Heart right ventricle (tissue), 16 donors: ENCODE measurements at regions not wholly inside any gene's neighbourhood (a gene's known extent, or its start where the extent isn't known, plus 50 kb on each side); places are given as distances from the start of the nearest gene placed in this dataset.

Experiments
- ATAC-seq, 8 donors: fragments of 200-7000 bp; cut with Tn5 transposase; one replicate each; pipeline ENCODE4 v1.9.1; 2020; ENCODE audit warnings: mild to moderate bottlenecking in 8 of 8, moderate library complexity in 8 of 8, moderate number of reproducible peaks in 1 of 8
- DNase-seq, 2 donors: peaks; one replicate each; pipeline ENCODE4 v3.0.0-alpha.2; 2020
- H3K27ac ChIP-seq, 10 donors: fragments of 200-600 bp; sonication (generic) in 2 of 10; one replicate each; pipeline versions ENCODE4 v1.5.0 to v1.8.0; 2020 to 2022; ENCODE audit warnings: mild to moderate bottlenecking in 3 of 10
- H3K27me3 ChIP-seq, 7 donors: fragments of 200-600 bp; one replicate each; pipeline ENCODE4 v1.8.0; 2021 to 2022; ENCODE audit warnings: mild to moderate bottlenecking in 2 of 7
- H3K36me3 ChIP-seq, 9 donors: fragments of 200-600 bp; sonication (generic) in 1 of 9; one replicate each; pipeline versions ENCODE4 v1.5.0 to v1.8.0; 2020 to 2022; ENCODE audit warnings: mild to moderate bottlenecking in 2 of 9
- H3K4me1 ChIP-seq, 9 donors: fragments of 200-600 bp; sonication (generic) in 1 of 9; one replicate each; pipeline versions ENCODE4 v1.5.0 to v1.8.0; 2020 to 2022; ENCODE audit warnings: mild to moderate bottlenecking in 4 of 9
- H3K4me3 ChIP-seq, 10 donors: fragments of 200-600 bp; sonication (generic) in 2 of 10; one replicate each; pipeline versions ENCODE4 v1.5.0 to v1.8.0; 2020 to 2022; ENCODE audit warnings: mild to moderate bottlenecking in 7 of 10, moderate library complexity in 2 of 10
- H3K9me3 ChIP-seq, 11 donors: fragments of 200-600 bp in 10 of 11; sonication (generic) in 2 of 11; one replicate each; pipeline versions ENCODE4 v1.5.0 to v1.8.0; 2013 to 2022; ENCODE audit warnings: mild to moderate bottlenecking in 2 of 11, control low read depth in 1 of 11, moderate library complexity in 1 of 11
- CTCF ChIP-seq, 9 donors: fragments of 200-600 bp; sonication (generic) in 2 of 9; IDR thresholded peaks; one replicate each; pipeline versions ENCODE4 v1.5.0 to v1.8.0; 2021 to 2022; ENCODE audit warnings: antibody characterized with exemption in 9 of 9, mild to moderate bottlenecking in 5 of 9, moderate library complexity in 1 of 9
- WGBS, 2 donors: extraction: QIAGEN DNeasy Blood & Tissue Kit; methylation state at CpG; one replicate each; pipeline ENCODE4 v1.1.7; 2013; ENCODE audit warnings: inconsistent platforms in 1 of 2; 5-methylcytosine and 5-hydroxymethylcytosine counted together
- intact Hi-C, 10 donors: fragments of 100-400 bp; cut with DNase I; formaldehyde crosslinking; loops; one replicate each; pipeline versions ENCODE4 v1.11.1 to v1.14.2; 2022
- donor health status: Arrhythmogenic right ventricular cardiomyopathy.
- donor health status: ischemic (EF 13 %, LVEDD 7.1; RV severe dilation, severe dysfunction).
- donor health status: healthy with polysubstance abuse.
- donor health status: DM: no; HTN: yes; CAD: no.
- donor health status: DM: no; HTN: no; CAD: no.
- donor health status: ischemic (EF 25% LVEDD 6.9; RV normal size, moderate dysfunction).
- donor health status: ischemic (EF 25% LVEDD 5.7; RV mildly dilated, moderate dysfunction).
- donor health status: healthy.
- donor health status: DM: yes; HTN: yes; CAD: no.
- donor health status: Ischemic cardiomyopathy.
- donor health status: ischemic (EF 35%, LVEDD 5.7; RV mildly dilated, moderate dysfunction).
- donor health status: nonischemic (EF 11% LVEDD 7.7; RV severe dilation, severe dysfunction).
- donor health status: DM: yes; HTN: yes; CAD: no.
- donor health status: PGD.
- donor health status: ischemic (EF 29% LVEDD 5.4; RV normal size, mild dysfunction).
- donor health status: nonischemic (EF 23%, LVEDD 6.1; RV moderate dilation, normal function).

- no peaks in the 10 kb centered on the region for H3K36me3 ChIP-seq
- peak overlapping the region in 1 of 10 donors; percentile 15 for H3K27ac ChIP-seq
- H3K4me3 ChIP-seq, result no peak overlapping the region
- WGBS, 2 donors, result 92% methylated on average over 2 of the region's 2 CpGs
- TF ChIP-seq CTCF (IDR thresholded peaks at IDR 0.05), result no peak
- peaks cover 0 to 10% (median 0%) of the 10 kb centered on the region in 7 donors for H3K27me3 ChIP-seq
- DNase-seq (no peak), ATAC-seq (no peak)
- H3K4me1 ChIP-seq, result peaks cover 0 to 4% (median 0%) of the 10 kb centered on the region in 9 donors
- H3K9me3 ChIP-seq, result no peaks in the 10 kb centered on the region
- intact Hi-C loops, result no loop called here
These were observed 54.4 kb downstream of the PABIR2 start for GRCh38 chrX:134742573-134742972.

GRCh38 chrX:134741746-134742145 is 55.3 kb downstream of the PABIR2 start:
- DNase-seq, result no peak
- H3K27me3 ChIP-seq, result peaks cover 0 to 10% (median 0%) of the 10 kb centered on the region in 7 donors
- TF ChIP-seq CTCF (IDR thresholded peaks at IDR 0.05), result no peak

GRCh38 chrX:134738986-134739740 is 57.8 kb downstream of the PABIR2 start:
- no peak for TF ChIP-seq CTCF (IDR thresholded peaks at IDR 0.05)
- intact Hi-C loops, result no loop called here
- H3K4me3 ChIP-seq, result no peak overlapping the region
- H3K27ac ChIP-seq, result peak overlapping the region in 1 of 10 donors; percentile 10
- ATAC-seq, result peak in 1 of 8 donors; percentile 51
- H3K9me3 ChIP-seq, result no peaks in the 10 kb centered on the region
- DNase-seq, result no peak
- H3K27me3 ChIP-seq, result peaks cover 0 to 9% (median 0%) of the 10 kb centered on the region in 7 donors
- no peaks in the 10 kb centered on the region for H3K36me3 ChIP-seq
- 60 to 65% methylated on average over 8 of the region's 8 CpGs for WGBS, 2 donors
- H3K4me1 ChIP-seq, result peaks cover 0 to 24% (median 0%) of the 10 kb centered on the region in 9 donors

More at GRCh38 chrX:134741746-134742145, 55.3 kb downstream of the PABIR2 start:
- WGBS, 2 donors, result 73 to 82% methylated on average over 2 of the region's 2 CpGs
- peak in 2 of 8 donors; percentile 32 to 41 for ATAC-seq
- H3K4me1 ChIP-seq, result peaks cover 0 to 11% (median 0%) of the 10 kb centered on the region in 9 donors
- intact Hi-C loops, result no loop called here
- H3K4me3 ChIP-seq, result no peak overlapping the region
- H3K27ac ChIP-seq, result no peak overlapping the region
- H3K36me3 ChIP-seq, result no peaks in the 10 kb centered on the region
- H3K9me3 ChIP-seq, result no peaks in the 10 kb centered on the region

- DNase-seq (no peak), ATAC-seq (no peak)
- Histone ChIP-seq H3K9me3 (no peaks in the 10 kb centered on the region), H3K4me1 (peaks cover 0 to 26% (median 0%) of the 10 kb centered on the region in 9 donors), H3K36me3 (no peaks in the 10 kb centered on the region), H3K27ac (peak overlapping the region in 1 of 10 donors; percentile 10), H3K4me3 (no peak overlapping the region), H3K27me3 (peaks cover 0 to 9% (median 0%) of the 10 kb centered on the region in 7 donors)
- intact Hi-C loops, result no loop called here
- TF ChIP-seq CTCF (IDR thresholded peaks at IDR 0.05), result no peak
- WGBS, 2 donors, result 53 to 66% methylated on average over 3 of the region's 3 CpGs
These were observed 58.6 kb downstream of the PABIR2 start for GRCh38 chrX:134738445-134738844.
